ENCODE measurements at regions not wholly inside any gene's neighbourhood (a gene's known extent, or its start where the extent isn't known, plus 50 kb on each side); places are given as distances from the start of the nearest gene placed in this dataset.
"Not testable (repeated sequence)": the region's sequence is repeated elsewhere in the genome, so short reads cannot be mapped to it uniquely, and the experiment has no call there.

DNA sequence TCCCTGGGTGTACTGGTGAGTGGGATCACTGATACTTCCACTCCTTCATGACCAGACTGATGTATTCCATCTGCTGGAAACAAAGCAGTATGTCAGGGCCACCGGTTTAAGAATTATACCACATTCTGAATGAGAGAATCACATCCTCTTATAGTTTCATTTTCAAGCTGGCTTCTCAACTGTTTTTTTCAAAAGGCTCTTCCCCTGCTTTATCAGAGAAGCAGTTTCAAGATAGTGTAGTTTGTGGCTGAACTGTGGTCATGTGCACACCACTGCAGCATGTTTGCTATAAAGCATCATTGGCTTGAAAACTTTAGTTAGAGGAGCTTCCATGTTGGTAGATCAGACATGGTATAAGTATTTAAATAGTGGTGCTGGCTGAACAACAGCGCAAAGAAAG is 450.5 kb upstream of the CDH10 start:
- DNase-seq, result no peak
- Mint-ChIP-seq H3K27ac (no peak overlapping the region), H3K27me3 (no peaks in the 10 kb centered on the region), H3K4me3 (no peak overlapping the region), H3K4me1 (no peaks in the 10 kb centered on the region), H3K36me3 (no peaks in the 10 kb centered on the region), H3K9me3 (peaks cover 5 to 26% (median 8%) of the 10 kb centered on the region in 5 donors)
- Histone ChIP-seq H3K27me3 (ENCODE audit: insufficient read depth, low read length, poor library complexity, severe bottlenecking) (no peaks in the 10 kb centered on the region), H3K27ac (ENCODE audit: low read depth, low read length) (no peak overlapping the region), H3K4me1 (ENCODE audit: insufficient read depth, low read length) (no peaks in the 10 kb centered on the region), H3K4me3 (ENCODE audit: low read length) (no peak overlapping the region), H3K36me3 (ENCODE audit: insufficient read depth, low read length) (no peaks in the 10 kb centered on the region), H3K9me3 (ENCODE audit: low read length) (no peaks in the 10 kb centered on the region)
- POLR2A ChIA-PET, result no interaction called here
- CTCF ChIA-PET, result no interaction called here

DNA sequence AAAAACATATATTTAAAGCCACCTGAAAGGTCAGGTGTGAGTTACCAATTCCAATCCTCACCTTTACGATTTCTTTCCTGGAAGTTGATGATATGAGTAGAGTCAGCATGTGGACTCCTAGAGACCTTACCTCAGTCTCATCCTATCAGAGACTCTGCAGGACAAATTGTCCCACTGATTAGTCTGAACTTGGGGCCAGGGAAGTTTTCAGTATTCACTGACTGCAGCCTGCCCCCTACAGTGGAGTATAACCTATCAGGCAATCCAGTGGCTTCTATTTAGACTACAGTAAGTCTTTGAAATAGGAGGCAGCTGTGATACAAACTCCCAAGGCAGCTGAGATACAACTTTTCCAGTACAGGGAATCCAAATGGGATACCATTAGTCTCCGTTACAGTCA is 449.4 kb upstream of the CDH10 start:
- Mint-ChIP-seq H3K9me3 (peaks cover 5 to 21% (median 8%) of the 10 kb centered on the region in 5 donors), H3K27ac (no peak overlapping the region), H3K27me3 (no peaks in the 10 kb centered on the region), H3K4me3 (no peak overlapping the region), H3K36me3 (no peaks in the 10 kb centered on the region), H3K4me1 (no peaks in the 10 kb centered on the region)
- H3K36me3 ChIP-seq (ENCODE audit: insufficient read depth, low read length), result no peaks in the 10 kb centered on the region
- DNase-seq, result no peak
- no peak overlapping the region for H3K4me3 ChIP-seq (ENCODE audit: low read length)
- no peaks in the 10 kb centered on the region for H3K4me1 ChIP-seq (ENCODE audit: insufficient read depth, low read length)
- no peaks in the 10 kb centered on the region for H3K27me3 ChIP-seq (ENCODE audit: insufficient read depth, low read length, poor library complexity, severe bottlenecking)
- H3K9me3 ChIP-seq (ENCODE audit: low read length), result no peaks in the 10 kb centered on the region
- no peak overlapping the region for H3K27ac ChIP-seq (ENCODE audit: low read depth, low read length)
- CTCF ChIA-PET, result no interaction called here
- POLR2A ChIA-PET, result no interaction called here

DNA sequence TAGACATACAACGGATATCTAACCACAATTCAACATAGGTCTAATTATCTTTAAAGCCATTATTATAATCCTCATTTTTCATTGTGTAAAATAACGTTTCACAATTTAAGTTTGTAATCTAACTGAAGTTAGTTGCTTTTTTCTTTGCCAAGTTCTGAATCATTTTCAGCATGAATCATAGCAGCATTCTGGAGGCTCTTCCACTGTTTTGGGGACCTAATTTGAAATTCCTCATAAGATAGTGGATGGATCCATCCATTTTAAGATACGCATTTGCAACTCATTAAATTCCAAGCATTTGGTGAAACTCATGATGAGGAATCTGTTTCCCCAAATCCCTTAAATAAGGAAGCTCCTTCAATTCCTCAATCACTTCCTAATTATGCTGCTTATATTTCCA is 447.1 kb upstream of the CDH10 start:
- CTCF ChIA-PET, result no interaction called here
- H3K9me3 ChIP-seq (ENCODE audit: low read length), result no peaks in the 10 kb centered on the region
- H3K4me3 ChIP-seq (ENCODE audit: low read length), result no peak overlapping the region
- Mint-ChIP-seq H3K27ac (no peak overlapping the region), H3K4me3 (no peak overlapping the region), H3K27me3 (no peaks in the 10 kb centered on the region), H3K36me3 (no peaks in the 10 kb centered on the region), H3K9me3 (peaks cover 5 to 17% (median 8%) of the 10 kb centered on the region in 5 donors), H3K4me1 (no peaks in the 10 kb centered on the region)
- no peak for DNase-seq
- no peaks in the 10 kb centered on the region for H3K36me3 ChIP-seq (ENCODE audit: insufficient read depth, low read length)
- POLR2A ChIA-PET, result no interaction called here
- no peaks in the 10 kb centered on the region for H3K27me3 ChIP-seq (ENCODE audit: insufficient read depth, low read length, poor library complexity, severe bottlenecking)
- H3K4me1 ChIP-seq (ENCODE audit: insufficient read depth, low read length), result no peaks in the 10 kb centered on the region
- H3K27ac ChIP-seq (ENCODE audit: low read depth, low read length), result no peak overlapping the region

DNA sequence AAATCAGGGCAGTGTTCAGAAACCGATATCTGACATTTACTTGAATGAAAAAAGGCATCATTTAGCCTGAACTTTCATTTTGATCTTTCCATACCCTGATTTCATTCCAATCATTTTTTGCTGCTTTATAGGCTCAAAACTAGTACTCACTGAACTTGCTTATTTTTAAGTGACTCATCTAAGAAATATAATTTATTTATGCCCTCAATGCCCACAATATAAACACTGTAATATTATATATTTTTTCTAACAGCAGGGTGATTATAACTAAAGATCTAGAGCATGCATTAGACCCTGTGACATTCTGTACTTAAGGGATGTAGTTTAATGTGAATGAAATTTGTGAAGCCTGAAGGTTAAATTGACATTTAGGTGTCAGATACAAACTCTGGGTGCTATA is 446.1 kb upstream of the CDH10 start:
- DNase-seq, result no peak
- Mint-ChIP-seq H3K9me3 (peaks cover under 1 to 17% (median 9%) of the 10 kb centered on the region in 5 donors), H3K27ac (no peak overlapping the region), H3K27me3 (no peaks in the 10 kb centered on the region), H3K4me3 (no peak overlapping the region), H3K36me3 (no peaks in the 10 kb centered on the region), H3K4me1 (no peaks in the 10 kb centered on the region)
- H3K9me3 ChIP-seq (ENCODE audit: low read length), result no peaks in the 10 kb centered on the region
- no peaks in the 10 kb centered on the region for H3K27me3 ChIP-seq (ENCODE audit: insufficient read depth, low read length, poor library complexity, severe bottlenecking)
- no peak overlapping the region for H3K27ac ChIP-seq (ENCODE audit: low read depth, low read length)
- ChIA-PET CTCF (no interaction called here), POLR2A (no interaction called here)
- H3K36me3 ChIP-seq (ENCODE audit: insufficient read depth, low read length), result no peaks in the 10 kb centered on the region
- no peak overlapping the region for H3K4me3 ChIP-seq (ENCODE audit: low read length)
- no peaks in the 10 kb centered on the region for H3K4me1 ChIP-seq (ENCODE audit: insufficient read depth, low read length)

DNA sequence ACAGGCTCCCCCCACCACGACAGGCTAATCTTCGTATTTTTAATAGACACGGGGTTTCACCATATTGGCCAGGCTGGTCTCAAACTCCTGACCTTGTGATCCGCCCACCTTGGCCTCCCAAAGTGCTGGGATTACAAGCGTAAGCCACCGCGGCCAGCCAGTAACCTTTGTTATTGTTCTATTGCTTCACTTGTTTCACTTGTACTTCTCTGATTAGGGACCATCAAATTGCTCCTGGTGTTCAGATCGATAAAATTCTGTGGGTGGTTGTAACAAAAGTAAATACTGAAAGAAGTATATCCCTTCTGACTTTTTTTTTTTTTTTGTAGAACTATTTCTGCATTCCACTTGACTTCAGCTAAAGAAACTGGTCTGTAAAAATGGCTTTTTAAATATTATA is 445.5 kb upstream of the CDH10 start:
- Mint-ChIP-seq H3K36me3 (no peaks in the 10 kb centered on the region), H3K27me3 (no peaks in the 10 kb centered on the region), H3K4me3 (no peak overlapping the region), H3K27ac (no peak overlapping the region), H3K4me1 (no peaks in the 10 kb centered on the region), H3K9me3 (peaks cover 2 to 15% (median 10%) of the 10 kb centered on the region in 5 donors)
- ChIA-PET CTCF (no interaction called here), POLR2A (no interaction called here)
- Histone ChIP-seq H3K9me3 (ENCODE audit: low read length) (no peaks in the 10 kb centered on the region), H3K4me3 (ENCODE audit: low read length) (no peak overlapping the region), H3K4me1 (ENCODE audit: insufficient read depth, low read length) (no peaks in the 10 kb centered on the region), H3K27ac (ENCODE audit: low read depth, low read length) (no peak overlapping the region), H3K27me3 (ENCODE audit: insufficient read depth, low read length, poor library complexity, severe bottlenecking) (no peaks in the 10 kb centered on the region), H3K36me3 (ENCODE audit: insufficient read depth, low read length) (no peaks in the 10 kb centered on the region)
- DNase-seq, result no peak

DNA sequence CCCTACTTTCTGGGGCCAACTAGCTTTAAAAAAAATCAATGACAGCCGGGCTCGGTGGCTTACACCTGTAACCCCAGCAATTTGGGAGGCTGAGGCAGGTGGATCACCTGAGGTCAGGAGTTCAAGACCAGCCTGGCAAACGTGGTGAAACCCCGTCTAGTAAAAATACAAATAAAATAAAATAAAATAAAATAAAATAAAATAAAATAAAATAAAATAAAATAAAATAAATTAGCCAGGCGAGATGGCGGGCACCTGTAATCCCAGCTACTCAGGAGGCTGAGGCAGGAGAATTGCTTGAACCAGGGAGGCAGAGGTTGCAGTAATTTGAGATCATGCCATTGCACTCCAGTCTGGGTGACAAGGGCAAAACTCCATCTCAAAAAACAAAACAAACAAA is 443.9 kb upstream of the CDH10 start:
- H3K27me3 Mint-ChIP-seq; DNase-seq; H3K27me3 ChIP-seq (ENCODE audit: insufficient read depth, low read length, poor library complexity, severe bottlenecking); H3K4me1 Mint-ChIP-seq; H3K4me3 Mint-ChIP-seq; H3K4me1 ChIP-seq (ENCODE audit: insufficient read depth, low read length); H3K9me3 ChIP-seq (ENCODE audit: low read length); H3K4me3 ChIP-seq (ENCODE audit: low read length); H3K27ac ChIP-seq (ENCODE audit: low read depth, low read length); H3K36me3 Mint-ChIP-seq; POLR2A ChIA-PET; CTCF ChIA-PET; H3K27ac Mint-ChIP-seq; H3K36me3 ChIP-seq (ENCODE audit: insufficient read depth, low read length): not testable (repeated sequence)
- H3K9me3 Mint-ChIP-seq, result peaks cover 2 to 17% (median 10%) of the 10 kb centered on the region in 5 donors

DNA sequence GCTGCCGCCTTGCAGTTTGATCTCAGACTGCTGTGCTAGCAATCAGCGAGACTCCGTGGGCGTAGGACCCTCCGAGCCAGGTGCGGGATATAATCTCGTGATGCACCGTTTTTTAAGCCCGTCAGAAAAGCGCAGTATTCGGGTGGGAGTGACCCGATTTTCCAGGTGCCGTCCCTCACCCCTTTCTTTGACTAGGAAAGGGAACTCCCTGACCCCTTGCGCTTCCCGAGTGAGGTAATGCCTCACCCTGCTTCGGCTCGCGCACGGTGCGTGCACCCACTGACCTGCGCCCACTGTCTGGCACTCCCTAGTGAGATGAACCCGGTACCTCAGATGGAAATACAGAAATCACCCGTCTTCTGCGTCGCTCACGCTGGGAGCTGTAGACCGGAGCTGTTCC is 438.5 kb upstream of the CDH10 start:
- H3K27ac ChIP-seq (ENCODE audit: low read depth, low read length); DNase-seq; H3K4me3 ChIP-seq (ENCODE audit: low read length); H3K4me1 Mint-ChIP-seq; H3K4me3 Mint-ChIP-seq; H3K4me1 ChIP-seq (ENCODE audit: insufficient read depth, low read length); H3K9me3 Mint-ChIP-seq; H3K27me3 ChIP-seq (ENCODE audit: insufficient read depth, low read length, poor library complexity, severe bottlenecking); H3K36me3 ChIP-seq (ENCODE audit: insufficient read depth, low read length); H3K36me3 Mint-ChIP-seq; H3K27me3 Mint-ChIP-seq; H3K27ac Mint-ChIP-seq; CTCF ChIA-PET; H3K9me3 ChIP-seq (ENCODE audit: low read length); POLR2A ChIA-PET: not testable (repeated sequence)

DNA sequence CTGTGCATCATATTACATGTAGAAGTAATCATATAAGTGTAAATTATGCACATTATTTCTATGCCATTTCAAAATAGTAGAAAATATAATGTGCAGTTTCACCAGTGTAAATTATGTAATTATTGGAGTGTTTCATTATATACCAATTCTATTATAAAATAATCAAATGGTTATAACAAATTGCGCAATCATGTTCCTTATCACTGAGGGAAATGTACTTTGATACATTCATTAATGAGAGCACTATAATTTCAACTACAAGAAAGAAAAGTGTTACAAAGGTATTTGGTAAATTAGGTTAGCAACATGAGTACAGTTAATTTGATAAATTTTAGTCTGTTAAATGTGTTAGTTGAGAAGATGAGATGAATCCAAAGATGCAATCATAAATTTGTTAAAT is 421.5 kb upstream of the CDH10 start:
- H3K27me3 Mint-ChIP-seq, result no peaks in the 10 kb centered on the region
- Histone ChIP-seq H3K27ac (ENCODE audit: low read depth, low read length) (no peak overlapping the region), H3K4me1 (ENCODE audit: insufficient read depth, low read length) (no peaks in the 10 kb centered on the region), H3K27me3 (ENCODE audit: insufficient read depth, low read length, poor library complexity, severe bottlenecking) (no peaks in the 10 kb centered on the region), H3K9me3 (ENCODE audit: low read length) (no peaks in the 10 kb centered on the region), H3K4me3 (ENCODE audit: low read length) (no peak overlapping the region), H3K36me3 (ENCODE audit: insufficient read depth, low read length) (no peaks in the 10 kb centered on the region)
- no peak for DNase-seq
- no peaks in the 10 kb centered on the region for H3K4me1 Mint-ChIP-seq
- H3K9me3 Mint-ChIP-seq, result peaks cover 4 to 23% (median 18%) of the 10 kb centered on the region in 5 donors
- ChIA-PET CTCF (no interaction called here), POLR2A (no interaction called here)
- H3K4me3 Mint-ChIP-seq, result no peak overlapping the region
- H3K27ac Mint-ChIP-seq, result no peak overlapping the region
- no peaks in the 10 kb centered on the region for H3K36me3 Mint-ChIP-seq

DNA sequence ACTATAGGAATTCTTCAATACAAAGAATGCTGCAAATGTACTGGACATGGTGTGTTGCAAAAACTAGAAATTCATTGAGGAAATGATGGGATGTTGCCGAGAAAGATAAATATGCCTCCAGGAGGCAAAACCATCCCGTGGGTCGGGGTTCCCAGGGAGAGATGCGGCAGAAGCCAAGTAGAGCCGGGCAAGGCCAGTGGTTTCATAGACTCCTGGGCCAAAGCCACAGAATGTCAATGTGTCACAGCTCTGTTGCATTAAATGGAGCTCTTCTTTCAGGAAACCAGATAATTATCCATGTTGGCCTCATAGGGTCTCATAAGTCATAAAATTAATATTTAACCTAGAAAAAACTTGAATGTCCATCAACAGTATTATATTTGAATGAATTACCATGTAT is 419.5 kb upstream of the CDH10 start:
- Histone ChIP-seq H3K4me3 (ENCODE audit: low read length) (no peak overlapping the region), H3K9me3 (ENCODE audit: low read length) (no peaks in the 10 kb centered on the region), H3K27me3 (ENCODE audit: insufficient read depth, low read length, poor library complexity, severe bottlenecking) (no peaks in the 10 kb centered on the region), H3K27ac (ENCODE audit: low read depth, low read length) (no peak overlapping the region), H3K36me3 (ENCODE audit: insufficient read depth, low read length) (no peaks in the 10 kb centered on the region), H3K4me1 (ENCODE audit: insufficient read depth, low read length) (no peaks in the 10 kb centered on the region)
- Mint-ChIP-seq H3K4me1 (no peaks in the 10 kb centered on the region), H3K36me3 (no peaks in the 10 kb centered on the region), H3K27me3 (no peaks in the 10 kb centered on the region), H3K4me3 (no peak overlapping the region), H3K9me3 (peaks cover 9 to 25% (median 18%) of the 10 kb centered on the region in 5 donors), H3K27ac (no peak overlapping the region)
- ChIA-PET CTCF (no interaction called here), POLR2A (no interaction called here)
- no peak for DNase-seq
